ENCODE measurements at regions not wholly inside any gene's neighbourhood (a gene's known extent, or its start where the extent isn't known, plus 50 kb on each side); places are given as distances from the start of the nearest gene placed in this dataset.

DNA sequence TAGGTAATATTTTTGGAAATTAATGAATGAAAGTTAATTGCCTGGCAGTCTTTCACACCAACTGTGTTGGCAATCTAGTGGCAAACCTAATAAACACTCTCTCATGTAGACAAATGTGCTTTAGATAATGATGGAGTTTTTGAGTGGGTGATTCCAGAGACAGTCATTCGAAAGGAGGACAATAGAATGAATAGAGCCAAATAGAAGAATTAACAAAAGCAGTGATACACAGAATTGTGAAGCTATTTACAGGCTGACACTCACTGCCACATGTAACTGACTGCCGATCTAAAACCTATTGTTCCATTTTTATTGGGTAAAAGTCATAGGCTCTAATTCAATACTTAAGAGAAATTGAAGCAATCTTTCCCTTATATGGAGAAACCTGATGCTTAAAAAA lies 338.5 kb downstream of the PCDH7 start:
- Histone ChIP-seq H3K9me3 (no peaks in the 10 kb centered on the region), H3K4me3 (no peak overlapping the region), H3K4me2 (no peak overlapping the region), H3K4me1 (no peaks in the 10 kb centered on the region), H3K27ac (no peak overlapping the region)
- DNase-seq (ENCODE audit: low read depth in 1 of 2, low spot score in 1 of 2) (no peak), FAIRE-seq (no peak), ATAC-seq (no peak)
- CTCF ChIA-PET, result no interaction called here
- WGBS (ENCODE audit: missing lambda C conversion rate), result 6% methylated on average over 2 of the region's 2 CpGs
- TF ChIP-seq KDM1A (IDR thresholded peaks at IDR 0.05; ENCODE audit: low read depth), result no peak
- TF ChIP-seq GATA3 (IDR thresholded peaks at IDR 0.05; ENCODE audit: borderline replicate concordance), result no peak
- no peak for TF ChIP-seq NR3C1 (IDR thresholded peaks at IDR 0.05)
- TF ChIP-seq FOSB (CRISPR knock-in tag; IDR thresholded peaks at IDR 0.05), result no peak
- no peak for TF ChIP-seq HOXA7 (CRISPR knock-in tag; IDR thresholded peaks at IDR 0.05)
- no peak for TF ChIP-seq MAFK (IDR thresholded peaks at IDR 0.05; ENCODE audit: partially characterized antibody)
- no peak for TF ChIP-seq MAZ (IDR thresholded peaks at IDR 0.05; ENCODE audit: borderline replicate concordance, low read depth, low read length)
- no peak for TF ChIP-seq CHD2 (IDR thresholded peaks at IDR 0.05; ENCODE audit: low read length, partially characterized antibody)
- no peak for TF ChIP-seq FOXS1 (CRISPR knock-in tag; IDR thresholded peaks at IDR 0.05)
- no peak for TF ChIP-seq ZC3H11A (IDR thresholded peaks at IDR 0.05)
- no peak for TF ChIP-seq FOSL2 (IDR thresholded peaks at IDR 0.05)
- TF ChIP-seq FOSL2 (CRISPR knock-in tag; IDR thresholded peaks at IDR 0.05), result no peak
- TF ChIP-seq CEBPB (IDR thresholded peaks at IDR 0.05), result no peak
- TF ChIP-seq, protein P1, sequence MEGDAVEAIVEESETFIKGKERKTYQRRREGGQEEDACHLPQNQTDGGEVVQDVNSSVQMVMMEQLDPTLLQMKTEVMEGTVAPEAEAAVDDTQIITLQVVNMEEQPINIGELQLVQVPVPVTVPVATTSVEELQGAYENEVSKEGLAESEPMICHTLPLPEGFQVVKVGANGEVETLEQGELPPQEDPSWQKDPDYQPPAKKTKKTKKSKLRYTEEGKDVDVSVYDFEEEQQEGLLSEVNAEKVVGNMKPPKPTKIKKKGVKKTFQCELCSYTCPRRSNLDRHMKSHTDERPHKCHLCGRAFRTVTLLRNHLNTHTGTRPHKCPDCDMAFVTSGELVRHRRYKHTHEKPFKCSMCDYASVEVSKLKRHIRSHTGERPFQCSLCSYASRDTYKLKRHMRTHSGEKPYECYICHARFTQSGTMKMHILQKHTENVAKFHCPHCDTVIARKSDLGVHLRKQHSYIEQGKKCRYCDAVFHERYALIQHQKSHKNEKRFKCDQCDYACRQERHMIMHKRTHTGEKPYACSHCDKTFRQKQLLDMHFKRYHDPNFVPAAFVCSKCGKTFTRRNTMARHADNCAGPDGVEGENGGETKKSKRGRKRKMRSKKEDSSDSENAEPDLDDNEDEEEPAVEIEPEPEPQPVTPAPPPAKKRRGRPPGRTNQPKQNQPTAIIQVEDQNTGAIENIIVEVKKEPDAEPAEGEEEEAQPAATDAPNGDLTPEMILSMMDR (IDR thresholded peaks at IDR 0.05), result no peak
- TF ChIP-seq RNF2 (IDR thresholded peaks at IDR 0.05; ENCODE audit: borderline replicate concordance, low read depth), result no peak
- TF ChIP-seq, protein P2, sequence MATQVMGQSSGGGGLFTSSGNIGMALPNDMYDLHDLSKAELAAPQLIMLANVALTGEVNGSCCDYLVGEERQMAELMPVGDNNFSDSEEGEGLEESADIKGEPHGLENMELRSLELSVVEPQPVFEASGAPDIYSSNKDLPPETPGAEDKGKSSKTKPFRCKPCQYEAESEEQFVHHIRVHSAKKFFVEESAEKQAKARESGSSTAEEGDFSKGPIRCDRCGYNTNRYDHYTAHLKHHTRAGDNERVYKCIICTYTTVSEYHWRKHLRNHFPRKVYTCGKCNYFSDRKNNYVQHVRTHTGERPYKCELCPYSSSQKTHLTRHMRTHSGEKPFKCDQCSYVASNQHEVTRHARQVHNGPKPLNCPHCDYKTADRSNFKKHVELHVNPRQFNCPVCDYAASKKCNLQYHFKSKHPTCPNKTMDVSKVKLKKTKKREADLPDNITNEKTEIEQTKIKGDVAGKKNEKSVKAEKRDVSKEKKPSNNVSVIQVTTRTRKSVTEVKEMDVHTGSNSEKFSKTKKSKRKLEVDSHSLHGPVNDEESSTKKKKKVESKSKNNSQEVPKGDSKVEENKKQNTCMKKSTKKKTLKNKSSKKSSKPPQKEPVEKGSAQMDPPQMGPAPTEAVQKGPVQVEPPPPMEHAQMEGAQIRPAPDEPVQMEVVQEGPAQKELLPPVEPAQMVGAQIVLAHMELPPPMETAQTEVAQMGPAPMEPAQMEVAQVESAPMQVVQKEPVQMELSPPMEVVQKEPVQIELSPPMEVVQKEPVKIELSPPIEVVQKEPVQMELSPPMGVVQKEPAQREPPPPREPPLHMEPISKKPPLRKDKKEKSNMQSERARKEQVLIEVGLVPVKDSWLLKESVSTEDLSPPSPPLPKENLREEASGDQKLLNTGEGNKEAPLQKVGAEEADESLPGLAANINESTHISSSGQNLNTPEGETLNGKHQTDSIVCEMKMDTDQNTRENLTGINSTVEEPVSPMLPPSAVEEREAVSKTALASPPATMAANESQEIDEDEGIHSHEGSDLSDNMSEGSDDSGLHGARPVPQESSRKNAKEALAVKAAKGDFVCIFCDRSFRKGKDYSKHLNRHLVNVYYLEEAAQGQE (IDR thresholded peaks at IDR 0.05), result no peak
- POLR2A ChIA-PET, result no interaction called here

DNA sequence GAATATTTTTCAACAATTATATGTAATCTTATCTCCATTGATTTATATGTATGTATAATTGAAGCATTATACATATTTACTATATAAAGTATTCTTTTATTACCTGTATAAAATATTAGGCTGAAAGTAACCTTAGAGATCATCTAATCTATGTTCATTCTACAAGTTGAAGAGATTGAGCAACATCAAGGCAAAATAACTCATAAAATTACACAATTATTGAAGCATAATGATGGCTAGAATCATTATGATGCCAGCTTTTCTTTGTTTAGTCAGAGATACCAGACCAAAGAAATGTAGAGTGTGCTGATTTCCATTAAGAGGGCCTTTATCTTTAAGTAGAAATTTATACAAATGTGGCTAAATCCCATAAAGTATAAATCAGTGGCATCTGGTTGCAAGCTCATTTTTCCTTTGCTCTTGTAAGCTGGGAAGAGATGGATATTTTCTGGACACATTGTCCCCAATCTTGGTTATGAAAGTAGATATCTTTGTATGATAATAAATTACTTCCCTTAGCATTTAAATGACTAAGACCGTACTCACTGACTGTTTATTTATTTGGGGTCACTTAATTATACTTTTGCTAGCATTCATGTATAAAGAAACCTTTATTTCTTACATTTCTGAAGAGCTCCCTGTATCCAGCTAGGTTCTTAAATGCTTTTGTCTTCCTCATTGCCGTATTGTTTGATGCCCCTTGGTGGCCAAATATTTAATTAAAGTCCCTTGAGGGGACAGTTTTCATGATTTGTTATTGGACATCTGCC lies 339.8 kb downstream of the PCDH7 start:
- Histone ChIP-seq H3K9me3 (no peaks in the 10 kb centered on the region), H3K4me3 (no peak overlapping the region), H3K4me1 (no peaks in the 10 kb centered on the region), H3K27ac (no peak overlapping the region), H3K4me2 (no peak overlapping the region)
- TF ChIP-seq NFE2L2 (conservative IDR thresholded peaks at IDR 0.05; ENCODE audit: low read length), result no peak
- TF ChIP-seq, protein P3, sequence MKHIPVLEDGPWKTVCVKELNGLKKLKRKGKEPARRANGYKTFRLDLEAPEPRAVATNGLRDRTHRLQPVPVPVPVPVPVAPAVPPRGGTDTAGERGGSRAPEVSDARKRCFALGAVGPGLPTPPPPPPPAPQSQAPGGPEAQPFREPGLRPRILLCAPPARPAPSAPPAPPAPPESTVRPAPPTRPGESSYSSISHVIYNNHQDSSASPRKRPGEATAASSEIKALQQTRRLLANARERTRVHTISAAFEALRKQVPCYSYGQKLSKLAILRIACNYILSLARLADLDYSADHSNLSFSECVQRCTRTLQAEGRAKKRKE (CRISPR knock-in tag; IDR thresholded peaks at IDR 0.05; ENCODE audit: low read depth), result no peak
- TF ChIP-seq ESRRA (IDR thresholded peaks at IDR 0.05; ENCODE audit: borderline replicate concordance, low read length), result no peak
- TF ChIP-seq TFCP2L1 (CRISPR knock-in tag; IDR thresholded peaks at IDR 0.05), result no peak
- TF ChIP-seq, protein P4, sequence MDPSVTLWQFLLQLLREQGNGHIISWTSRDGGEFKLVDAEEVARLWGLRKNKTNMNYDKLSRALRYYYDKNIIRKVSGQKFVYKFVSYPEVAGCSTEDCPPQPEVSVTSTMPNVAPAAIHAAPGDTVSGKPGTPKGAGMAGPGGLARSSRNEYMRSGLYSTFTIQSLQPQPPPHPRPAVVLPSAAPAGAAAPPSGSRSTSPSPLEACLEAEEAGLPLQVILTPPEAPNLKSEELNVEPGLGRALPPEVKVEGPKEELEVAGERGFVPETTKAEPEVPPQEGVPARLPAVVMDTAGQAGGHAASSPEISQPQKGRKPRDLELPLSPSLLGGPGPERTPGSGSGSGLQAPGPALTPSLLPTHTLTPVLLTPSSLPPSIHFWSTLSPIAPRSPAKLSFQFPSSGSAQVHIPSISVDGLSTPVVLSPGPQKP (IDR thresholded peaks at IDR 0.05; ENCODE audit: low read depth, low read length), result no peak
- TF ChIP-seq JUN (IDR thresholded peaks at IDR 0.05), result no peak
- TF ChIP-seq, protein P5, sequence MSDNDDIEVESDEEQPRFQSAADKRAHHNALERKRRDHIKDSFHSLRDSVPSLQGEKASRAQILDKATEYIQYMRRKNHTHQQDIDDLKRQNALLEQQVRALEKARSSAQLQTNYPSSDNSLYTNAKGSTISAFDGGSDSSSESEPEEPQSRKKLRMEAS (IDR thresholded peaks at IDR 0.05), result no peak
- ChIA-PET POLR2A (no interaction called here), CTCF (no interaction called here)
- no peak for DNase-seq (ENCODE audit: low read depth in 1 of 2, low spot score in 1 of 2)
- FAIRE-seq, result no peak
- no peak for ATAC-seq
- WGBS (ENCODE audit: missing lambda C conversion rate), result 8% methylated on average over 2 of the region's 2 CpGs
